HCT116 (cell line): ENCODE measurements at regions not wholly inside any gene's neighbourhood (a gene's known extent, or its start where the extent isn't known, plus 50 kb on each side); places are given as distances from the start of the nearest gene placed in this dataset.
"Not testable (repeated sequence)": the region's sequence is repeated elsewhere in the genome, so short reads cannot be mapped to it uniquely, and the experiment has no call there.

Experiments
- ATAC-seq: fragments of 200-7000 bp; cut with Tn5 transposase; 2 replicates; pipeline ENCODE4 v1.9.1; 2020; ENCODE audit warnings: mild to moderate bottlenecking, moderate library complexity
- BruUV-seq: library from RNA; stranded (reverse); fragments of 400-500 nt; replicated peaks from 2 replicates; lab custom pipeline; 2021; lab: Mats Ljungman, UMichigan
- CTCF ChIA-PET: fragments of 300-600 bp; sonication (Branson Sonifier 250); formaldehyde crosslinking; loops from one replicate; lab custom pipeline; 2021; ENCODE audit warnings: antibody characterized with exemption; lab: Charles Lee
- POLR2A ChIA-PET: fragments of 300-600, 350-600 bp; sonication (Branson Sonifier 250); formaldehyde crosslinking; loops from one replicate; lab custom pipeline; 2021; ENCODE audit warnings: antibody characterized with exemption; lab: Charles Lee
- RAD21 ChIA-PET, 2 experiments: fragments of 300-600 bp; sonication (Branson Sonifier 250); formaldehyde crosslinking; loops; one replicate each; lab custom pipeline; 2023; ENCODE audit warnings: low total read pairs in 2 of 2; ENCODE audit not compliant: uncharacterized antibody in 2 of 2, unreplicated experiment in 2 of 2, low non-redundant PET in 1 of 2; lab: Charles Lee
- DNase-seq: peaks from one replicate; pipeline ENCODE4 v3.0.0-alpha.2; 2010; ENCODE audit warnings: low read depth, low spot score
- H2AFZ ChIP-seq: fragments of 200-600 bp; shearing (Covaris generic), sonication (generic); 2 replicates; pipeline ENCODE4 v1.6.1; 2017; ENCODE audit warnings: low read depth, mixed run types, mixed read lengths, antibody characterized with exemption, low read length; ENCODE audit not compliant: poor library complexity, severe bottlenecking
- H3K27ac ChIP-seq: 2 replicates; pipeline ENCODE4 v1.5.1; 2012; ENCODE audit warnings: low read depth, low read length
- H3K27me3 ChIP-seq: fragments of 200-600 bp; sonication (generic); 2 replicates; pipeline ENCODE4 v1.6.1; 2016; ENCODE audit warnings: mixed run types, low read length, mixed read lengths; ENCODE audit not compliant: insufficient read depth
- H3K36me3 ChIP-seq, 2 experiments: fragments of 200-500 bp in 1 of 2; fragments of 200-600 bp in 1 of 2; sonication (Bioruptor generic) in 1 of 2; sonication (generic) in 1 of 2; 2 replicates each; pipeline versions ENCODE4 v1.5.1 to v1.6.1; 2014 to 2016; ENCODE audit warnings: low read length in 2 of 2, inconsistent platforms in 1 of 2, mixed read lengths in 1 of 2, mixed run types in 1 of 2; ENCODE audit not compliant: insufficient read depth in 2 of 2, control insufficient read depth in 1 of 2
- H3K4me1 ChIP-seq, 2 experiments: fragments of 200-600 bp in 1 of 2; sonication (generic) in 1 of 2; 2 replicates each; pipeline versions ENCODE4 v1.5.1 to v1.6.1; 2012 to 2017; ENCODE audit warnings: low read length in 2 of 2, inconsistent platforms in 1 of 2, mild to moderate bottlenecking in 1 of 2, mixed read lengths in 1 of 2, mixed run types in 1 of 2, moderate library complexity in 1 of 2; ENCODE audit not compliant: insufficient read depth in 2 of 2, control insufficient read depth in 1 of 2
- H3K4me2 ChIP-seq: fragments of 200-600 bp; sonication (generic); 2 replicates; pipeline ENCODE4 v1.6.1; 2017; ENCODE audit warnings: mixed run types, low read length, mixed read lengths
- H3K4me3 ChIP-seq, 2 experiments: fragments of 200-600 bp in 1 of 2; sonication (generic) in 1 of 2; replicated peaks in 1 of 2; 2 replicates each; pipeline ENCODE4 v1.5.1; 2011 to 2016; ENCODE audit warnings: low read length in 2 of 2, control low read depth in 1 of 2, low read depth in 1 of 2, mild to moderate bottlenecking in 1 of 2, mixed read lengths in 1 of 2, mixed run types in 1 of 2
- H3K79me2 ChIP-seq: fragments of 200-600 bp; sonication (generic); 2 replicates; pipeline ENCODE4 v1.6.1; 2017; ENCODE audit warnings: mild to moderate bottlenecking, mixed run types, low read length, moderate library complexity, mixed read lengths; ENCODE audit not compliant: insufficient read depth
- H3K9ac ChIP-seq: fragments of 200-600 bp; sonication (generic); 2 replicates; pipeline ENCODE4 v1.6.1; 2016; ENCODE audit warnings: low read length, mixed read lengths
- H3K9me2 ChIP-seq: fragments of 200-600 bp; sonication (generic), shearing (Covaris generic); 2 replicates; pipeline ENCODE4 v1.6.1; 2017; ENCODE audit warnings: mixed run types, mild to moderate bottlenecking, moderate library complexity; ENCODE audit not compliant: insufficient read depth
- H3K9me3 ChIP-seq, 2 experiments: fragments of 200-500 bp in 1 of 2; fragments of 200-600 bp in 1 of 2; sonication (Bioruptor generic) in 1 of 2; sonication (generic) in 1 of 2; 2 replicates each; pipeline ENCODE4 v1.6.1; 2014 to 2017; ENCODE audit warnings: low read length in 2 of 2, mixed read lengths in 2 of 2, inconsistent platforms in 1 of 2, low read depth in 1 of 2, mild to moderate bottlenecking in 1 of 2, mixed run types in 1 of 2, moderate library complexity in 1 of 2; ENCODE audit not compliant: control insufficient read depth in 1 of 2, insufficient read depth in 1 of 2
- H4K20me1 ChIP-seq: fragments of 200-600 bp; sonication (generic), shearing (Covaris generic); 2 replicates; pipeline ENCODE4 v1.6.1; 2017; ENCODE audit warnings: mixed run types, mild to moderate bottlenecking, moderate library complexity; ENCODE audit not compliant: insufficient read depth
- CBX3 ChIP-seq: IDR thresholded peaks from 2 replicates; pipeline ENCODE4 v1.6.1; 2012; ENCODE audit warnings: low read depth
- CTCF ChIP-seq, 3 experiments: fragments of 200-600 bp in 1 of 3; sonication (generic) in 1 of 3; IDR thresholded peaks in 2 of 3; conservative IDR thresholded peaks in 1 of 3; 2 replicates each; pipeline ENCODE4 v1.5.1; 2012 to 2017; ENCODE audit warnings: low read depth in 2 of 3, low read length in 2 of 3, antibody characterized with exemption in 1 of 3, borderline replicate concordance in 1 of 3, control low read depth in 1 of 3, mild to moderate bottlenecking in 1 of 3, mixed read lengths in 1 of 3, mixed run types in 1 of 3, moderate library complexity in 1 of 3; ENCODE audit not compliant: insufficient read depth in 1 of 3
- ELF1 ChIP-seq: IDR thresholded peaks from 2 replicates; pipeline ENCODE4 v1.6.1; 2012; ENCODE audit warnings: low read depth, borderline replicate concordance
- intact Hi-C: fragments of 100-400 bp; cut with micrococcal nuclease; formaldehyde crosslinking; loops from 2 replicates; pipeline ENCODE4 v1.10.0; 2022

DNA sequence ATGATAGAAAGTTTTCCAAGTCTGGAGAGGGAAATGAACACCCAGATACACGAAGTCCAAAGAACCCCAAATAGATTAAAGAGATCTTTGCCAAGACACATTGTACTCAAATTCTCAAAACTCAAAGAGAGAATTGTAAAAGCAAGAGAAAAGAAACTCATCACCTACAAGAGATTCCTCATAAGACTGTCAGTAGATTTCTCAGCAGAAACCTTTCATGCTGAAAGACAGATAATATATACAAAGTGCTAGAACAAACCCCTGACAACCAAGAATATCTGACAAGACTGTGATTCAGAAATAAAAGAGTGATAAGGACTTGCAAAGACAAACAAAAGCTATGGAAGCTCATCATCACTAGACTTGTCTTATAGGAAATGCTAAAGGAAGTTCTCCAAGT, 326.7 kb upstream of the ZNF608 start:
- no peak overlapping the region for H3K9ac ChIP-seq
- H2AFZ ChIP-seq, result no peak overlapping the region
- no peak for ATAC-seq
- ChIA-PET POLR2A (no interaction called here), CTCF (no interaction called here), RAD21 (no interaction called here)
- BruUV-seq, result no TSS peak
- DNase-seq, result no peak
- H3K79me2 ChIP-seq, result no peaks in the 10 kb centered on the region
- no peaks in the 10 kb centered on the region for H3K36me3 ChIP-seq
- H3K4me1 ChIP-seq, result no peaks in the 10 kb centered on the region
- H3K27me3 ChIP-seq, result no peaks in the 10 kb centered on the region
- peak; percentile 72 for TF ChIP-seq CBX3
- TF ChIP-seq ELF1, result no peak
- TF ChIP-seq, all 23 proteins: peak for 1
- no peak overlapping the region for H3K4me3 ChIP-seq
- H3K9me3 ChIP-seq, result peaks cover 0 to 3% of the 10 kb centered on the region in 2 experiments; a peak in 1 of 4 replicates
- H3K27ac ChIP-seq, result no peak overlapping the region
- no peaks in the 10 kb centered on the region for H3K9me2 ChIP-seq
- no peak overlapping the region for H3K4me2 ChIP-seq
- intact Hi-C loops, result no loop called here
- H4K20me1 ChIP-seq, result no peaks in the 10 kb centered on the region

- no peaks in the 10 kb centered on the region for H3K36me3 ChIP-seq
- ChIA-PET CTCF (no interaction called here), POLR2A (no interaction called here), RAD21 (no interaction called here)
- ATAC-seq (no peak), DNase-seq (no peak)
- H3K9ac ChIP-seq, result no peak overlapping the region
- intact Hi-C loops, result no loop called here
- H3K4me2 ChIP-seq, result no peak overlapping the region
- H3K27me3 ChIP-seq, result no peaks in the 10 kb centered on the region
- no peak overlapping the region for H3K4me3 ChIP-seq
- no TSS peak for BruUV-seq
- no peaks in the 10 kb centered on the region for H3K4me1 ChIP-seq
- H3K9me2 ChIP-seq, result no peaks in the 10 kb centered on the region
- peaks cover 0 to 3% of the 10 kb centered on the region in 2 experiments; a peak in 1 of 4 replicates for H3K9me3 ChIP-seq
- no peaks in the 10 kb centered on the region for H4K20me1 ChIP-seq
- no peak for TF ChIP-seq CTCF (IDR thresholded peaks at IDR 0.05 in 2 of 3, conservative IDR thresholded peaks at IDR 0.05 in 1 of 3; ENCODE audit: borderline replicate concordance in 1 of 3, insufficient read depth in 1 of 3, low read depth in 2 of 3, low read length in 2 of 3)
- no peak overlapping the region for H2AFZ ChIP-seq
- H3K27ac ChIP-seq, result no peak overlapping the region
- H3K79me2 ChIP-seq, result no peaks in the 10 kb centered on the region
These were observed 329.1 kb upstream of the ZNF608 start for GRCh38 chr5:125075567-125075966.

DNA sequence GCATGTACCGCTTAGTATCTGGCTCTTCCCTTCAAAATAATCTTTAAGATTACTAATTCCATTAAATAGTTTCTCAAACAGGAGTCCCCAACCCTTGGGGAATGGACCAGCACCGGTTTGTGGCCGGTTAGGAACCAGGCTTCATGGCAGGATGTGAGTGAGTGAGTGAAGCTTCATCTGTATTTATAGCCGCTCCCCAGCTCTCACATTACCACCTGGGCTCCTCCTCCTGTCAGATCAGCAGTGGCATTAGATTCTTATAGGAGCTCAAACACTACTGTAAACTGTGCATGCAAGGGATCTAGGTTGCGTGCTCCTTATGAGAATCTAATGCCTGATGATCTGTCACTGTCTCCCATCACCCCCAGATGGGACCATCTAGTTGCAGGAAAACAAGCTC, 332.6 kb upstream of the ZNF608 start:
- CTCF ChIA-PET, POLR2A ChIA-PET, H3K27ac ChIP-seq, H3K79me2 ChIP-seq, H3K4me1 ChIP-seq, ATAC-seq, H3K9me3 ChIP-seq, H4K20me1 ChIP-seq, intact Hi-C loops, H2AFZ ChIP-seq, H3K27me3 ChIP-seq, H3K9me2 ChIP-seq, RAD21 ChIA-PET, BruUV-seq, H3K4me3 ChIP-seq, H3K36me3 ChIP-seq, DNase-seq, H3K9ac ChIP-seq, H3K4me2 ChIP-seq: not testable (repeated sequence)
